ENCODE measurements at regions not wholly inside any gene's neighbourhood (a gene's known extent, or its start where the extent isn't known, plus 50 kb on each side); places are given as distances from the start of the nearest gene placed in this dataset.

DNA sequence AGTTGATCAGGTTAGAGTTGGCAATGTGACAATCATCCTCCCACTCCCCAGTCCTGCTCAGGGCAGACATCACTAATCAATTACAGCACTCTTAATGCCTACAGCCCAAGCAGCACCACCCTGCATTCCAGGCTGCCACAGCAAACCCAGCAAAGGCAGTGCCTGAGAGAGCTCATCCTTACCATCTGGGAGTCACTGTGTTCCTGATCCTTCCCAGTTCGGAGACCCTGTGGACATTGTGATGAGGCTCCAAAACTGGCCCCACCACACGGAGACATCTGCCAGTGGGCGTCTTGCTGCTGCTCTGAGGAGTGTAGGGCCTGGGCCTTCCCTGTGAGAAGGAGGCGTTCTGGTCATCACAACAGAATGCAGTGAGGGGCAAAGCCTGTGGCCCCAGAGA is 216.5 kb upstream of the CST7 start:
- CTCF ChIA-PET: no interaction called here

More for the DNA sequence above, 216.5 kb upstream of the CST7 start:
- TF ChIP-seq MYC (IDR thresholded peaks at IDR 0.05; ENCODE audit: low read depth, low read length): no peak
- TF ChIP-seq EZH2 (IDR thresholded peaks at IDR 0.05; ENCODE audit: borderline replicate concordance, low read depth, low read length, severe bottlenecking): no peak
- no peak for TF ChIP-seq POLR2A (IDR thresholded peaks at IDR 0.05; ENCODE audit: low read depth, low read length)
- no peak for TF ChIP-seq FOS (IDR thresholded peaks at IDR 0.05; ENCODE audit: borderline replicate concordance, insufficient read depth, low read length)
- no peak for TF ChIP-seq POLR2AphosphoS5 (IDR thresholded peaks at IDR 0.05; ENCODE audit: insufficient read depth, low read depth, low read length)
- no peak for TF ChIP-seq GATA2 (IDR thresholded peaks at IDR 0.05; ENCODE audit: insufficient read depth, insufficient read length, low read depth, low read length)
- no peak for TF ChIP-seq JUN (IDR thresholded peaks at IDR 0.05; ENCODE audit: borderline replicate concordance, insufficient read depth, insufficient read length, low read depth)
- TF ChIP-seq, protein P1, sequence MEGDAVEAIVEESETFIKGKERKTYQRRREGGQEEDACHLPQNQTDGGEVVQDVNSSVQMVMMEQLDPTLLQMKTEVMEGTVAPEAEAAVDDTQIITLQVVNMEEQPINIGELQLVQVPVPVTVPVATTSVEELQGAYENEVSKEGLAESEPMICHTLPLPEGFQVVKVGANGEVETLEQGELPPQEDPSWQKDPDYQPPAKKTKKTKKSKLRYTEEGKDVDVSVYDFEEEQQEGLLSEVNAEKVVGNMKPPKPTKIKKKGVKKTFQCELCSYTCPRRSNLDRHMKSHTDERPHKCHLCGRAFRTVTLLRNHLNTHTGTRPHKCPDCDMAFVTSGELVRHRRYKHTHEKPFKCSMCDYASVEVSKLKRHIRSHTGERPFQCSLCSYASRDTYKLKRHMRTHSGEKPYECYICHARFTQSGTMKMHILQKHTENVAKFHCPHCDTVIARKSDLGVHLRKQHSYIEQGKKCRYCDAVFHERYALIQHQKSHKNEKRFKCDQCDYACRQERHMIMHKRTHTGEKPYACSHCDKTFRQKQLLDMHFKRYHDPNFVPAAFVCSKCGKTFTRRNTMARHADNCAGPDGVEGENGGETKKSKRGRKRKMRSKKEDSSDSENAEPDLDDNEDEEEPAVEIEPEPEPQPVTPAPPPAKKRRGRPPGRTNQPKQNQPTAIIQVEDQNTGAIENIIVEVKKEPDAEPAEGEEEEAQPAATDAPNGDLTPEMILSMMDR (IDR thresholded peaks at IDR 0.05; ENCODE audit: extremely low read depth in 1 of 2, insufficient read depth in 1 of 2, low read depth in 1 of 2, low read length in 2 of 2): no peak
- TF ChIP-seq, protein P2, sequence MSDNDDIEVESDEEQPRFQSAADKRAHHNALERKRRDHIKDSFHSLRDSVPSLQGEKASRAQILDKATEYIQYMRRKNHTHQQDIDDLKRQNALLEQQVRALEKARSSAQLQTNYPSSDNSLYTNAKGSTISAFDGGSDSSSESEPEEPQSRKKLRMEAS (IDR thresholded peaks at IDR 0.05; ENCODE audit: insufficient read depth, insufficient read length): no peak
- Histone ChIP-seq H4K20me1 (replicated peaks; ENCODE audit: control insufficient read depth, extremely low read depth, insufficient read depth, low read length) (no peaks in the 10 kb centered on the region), H3K9me3 (replicated peaks; ENCODE audit: control insufficient read depth, insufficient read depth, low read length) (peaks cover 2% of the 10 kb centered on the region), H3K9me1 (replicated peaks; ENCODE audit: control insufficient read depth, extremely low read depth, insufficient read depth, low read length) (no peaks in the 10 kb centered on the region), H3K36me3 (ENCODE audit: control insufficient read depth in 2 of 2, extremely low read depth in 1 of 2, insufficient read depth in 2 of 2, low read length in 2 of 2) (no peaks in the 10 kb centered on the region), H3K9ac (replicated peaks; ENCODE audit: extremely low read depth, insufficient read depth, low read length) (no peak overlapping the region), H3K4me1 (ENCODE audit: control insufficient read depth, extremely low read depth, insufficient read depth, low read length) (no peaks in the 10 kb centered on the region), H3K79me2 (ENCODE audit: control insufficient read depth, insufficient read depth, low read length) (no peaks in the 10 kb centered on the region), H3K27me3 (ENCODE audit: control insufficient read depth in 2 of 2, insufficient read depth in 2 of 2, low read length in 2 of 2) (no peaks in the 10 kb centered on the region), H3K4me2 (ENCODE audit: insufficient read depth, low read length) (no peak overlapping the region), H2AFZ (ENCODE audit: low read depth, low read length) (no peak overlapping the region), H3K27ac (ENCODE audit: insufficient read depth, low read depth, low read length) (no peak overlapping the region), H3K4me3 (replicated peaks in 1 of 3; ENCODE audit: insufficient read depth in 1 of 3, low read depth in 1 of 3, low read length in 3 of 3) (no peak overlapping the region)
- DNase-seq (ENCODE audit: low read depth, low spot score) (no peak), FAIRE-seq (no peak)
- intact Hi-C loops (cut with micrococcal nuclease) (no loop called here), dilution Hi-C loops (cut with MboI; ENCODE audit: extremely low pct_ligation_motif_present, low sequenced_read_pairs) (no loop called here)
- BruUV-seq (replicated peaks): no TSS peak
- POLR2A ChIA-PET: no interaction called here

Data from endothelial cell of umbilical vein (primary cell).